ENCODE measurements at regions not wholly inside any gene's neighbourhood (a gene's known extent, or its start where the extent isn't known, plus 50 kb on each side); places are given as distances from the start of the nearest gene placed in this dataset.

DNA sequence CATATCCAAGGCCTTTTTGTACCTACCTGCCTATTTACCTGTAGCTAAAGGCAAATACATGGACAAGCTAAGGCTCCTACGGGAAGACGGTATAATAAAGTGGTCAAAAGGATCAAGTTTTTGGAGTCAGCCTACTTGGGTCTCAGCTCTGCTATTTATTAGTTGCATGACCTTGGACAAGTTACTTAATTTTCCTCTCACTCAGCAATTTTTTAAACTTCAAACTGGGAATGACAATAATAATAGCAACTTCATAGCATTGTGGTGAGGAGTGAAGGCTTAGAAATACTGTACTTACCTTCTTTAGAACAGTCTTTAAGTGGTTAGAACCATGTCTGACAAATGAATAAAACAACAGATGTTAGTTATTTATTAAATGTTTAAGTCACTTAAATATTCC is 60.2 kb upstream of the SLC35F3 start:
- no peaks in the 10 kb centered on the region for H3K27me3 ChIP-seq (ENCODE audit: control insufficient read depth, insufficient read depth, low read length)
- H3K27me3 Mint-ChIP-seq (ENCODE audit: low read depth in 2 of 2) = no peaks in the 10 kb centered on the region
- no peak for ATAC-seq
- no peaks in the 10 kb centered on the region for H3K4me1 Mint-ChIP-seq
- intact Hi-C loops (cut with micrococcal nuclease) = no loop called here
- no peak overlapping the region for H3K4me3 ChIP-seq (ENCODE audit: low read length)
- H3K36me3 Mint-ChIP-seq = no peaks in the 10 kb centered on the region
- H3K4me3 Mint-ChIP-seq = no peak overlapping the region
- H3K9me3 Mint-ChIP-seq = peaks cover 11 to 20% of the 10 kb centered on the region in 2 donors
- no peaks in the 10 kb centered on the region for H3K36me3 ChIP-seq (ENCODE audit: control insufficient read depth, insufficient read depth, low read length)
- WGBS (ENCODE audit: insufficient coverage) = 100% methylated on average over 2 of the region's 2 CpGs
- H3K27ac ChIP-seq (ENCODE audit: low read length) = no peak overlapping the region
- H3K9me3 ChIP-seq (ENCODE audit: control insufficient read depth, insufficient read depth, low read length) = peaks cover 3% of the 10 kb centered on the region
- H3K27ac Mint-ChIP-seq = no peak overlapping the region
- TF ChIP-seq, protein P1, sequence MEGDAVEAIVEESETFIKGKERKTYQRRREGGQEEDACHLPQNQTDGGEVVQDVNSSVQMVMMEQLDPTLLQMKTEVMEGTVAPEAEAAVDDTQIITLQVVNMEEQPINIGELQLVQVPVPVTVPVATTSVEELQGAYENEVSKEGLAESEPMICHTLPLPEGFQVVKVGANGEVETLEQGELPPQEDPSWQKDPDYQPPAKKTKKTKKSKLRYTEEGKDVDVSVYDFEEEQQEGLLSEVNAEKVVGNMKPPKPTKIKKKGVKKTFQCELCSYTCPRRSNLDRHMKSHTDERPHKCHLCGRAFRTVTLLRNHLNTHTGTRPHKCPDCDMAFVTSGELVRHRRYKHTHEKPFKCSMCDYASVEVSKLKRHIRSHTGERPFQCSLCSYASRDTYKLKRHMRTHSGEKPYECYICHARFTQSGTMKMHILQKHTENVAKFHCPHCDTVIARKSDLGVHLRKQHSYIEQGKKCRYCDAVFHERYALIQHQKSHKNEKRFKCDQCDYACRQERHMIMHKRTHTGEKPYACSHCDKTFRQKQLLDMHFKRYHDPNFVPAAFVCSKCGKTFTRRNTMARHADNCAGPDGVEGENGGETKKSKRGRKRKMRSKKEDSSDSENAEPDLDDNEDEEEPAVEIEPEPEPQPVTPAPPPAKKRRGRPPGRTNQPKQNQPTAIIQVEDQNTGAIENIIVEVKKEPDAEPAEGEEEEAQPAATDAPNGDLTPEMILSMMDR (IDR thresholded peaks at IDR 0.05) = no peak
- DNase-seq = no peak
- H3K4me1 ChIP-seq (ENCODE audit: control insufficient read depth, insufficient read depth, low read length) = no peaks in the 10 kb centered on the region

DNA sequence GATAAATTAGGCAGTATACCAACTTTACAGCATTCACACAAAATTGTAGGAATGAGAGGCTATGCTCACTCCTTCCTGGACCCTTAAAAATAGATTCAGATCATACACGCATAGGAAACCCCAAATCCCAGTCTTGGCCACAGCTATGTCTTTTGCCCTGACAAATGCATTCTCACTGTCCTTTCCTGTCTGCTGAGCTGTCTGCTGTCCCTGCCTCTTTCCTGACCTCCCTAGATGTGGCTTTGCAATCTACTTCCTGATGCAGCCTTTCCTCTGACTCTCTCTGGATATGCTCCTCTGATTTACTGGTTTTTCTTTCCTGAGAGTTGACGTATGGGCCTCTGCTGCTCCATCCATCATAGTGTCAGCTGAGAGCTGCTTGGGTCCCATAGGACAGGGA is 59.8 kb upstream of the SLC35F3 start:
- Histone ChIP-seq H3K9me3 (ENCODE audit: control insufficient read depth, insufficient read depth, low read length) (peaks cover 3% of the 10 kb centered on the region), H3K27ac (ENCODE audit: low read length) (no peak overlapping the region), H3K36me3 (ENCODE audit: control insufficient read depth, insufficient read depth, low read length) (no peaks in the 10 kb centered on the region), H3K27me3 (ENCODE audit: control insufficient read depth, insufficient read depth, low read length) (no peaks in the 10 kb centered on the region), H3K4me3 (ENCODE audit: low read length) (no peak overlapping the region), H3K4me1 (ENCODE audit: control insufficient read depth, insufficient read depth, low read length) (no peaks in the 10 kb centered on the region)
- Mint-ChIP-seq H3K36me3 (no peaks in the 10 kb centered on the region), H3K27me3 (ENCODE audit: low read depth in 2 of 2) (no peaks in the 10 kb centered on the region), H3K4me1 (no peaks in the 10 kb centered on the region), H3K9me3 (peaks cover 8 to 16% of the 10 kb centered on the region in 2 donors), H3K4me3 (no peak overlapping the region), H3K27ac (no peak overlapping the region)
- ATAC-seq = no peak
- no peak for DNase-seq
- TF ChIP-seq, protein P1 (IDR thresholded peaks at IDR 0.05) = no peak
- WGBS (ENCODE audit: insufficient coverage) = 30% methylated on average over 2 of the region's 2 CpGs
- intact Hi-C loops (cut with micrococcal nuclease) = no loop called here

Data from natural killer cell (primary cell).